ENCODE measurements at regions not wholly inside any gene's neighbourhood (a gene's known extent, or its start where the extent isn't known, plus 50 kb on each side); places are given as distances from the start of the nearest gene placed in this dataset.
"Not testable (repeated sequence)": the region's sequence is repeated elsewhere in the genome, so short reads cannot be mapped to it uniquely, and the experiment has no call there.

DNA sequence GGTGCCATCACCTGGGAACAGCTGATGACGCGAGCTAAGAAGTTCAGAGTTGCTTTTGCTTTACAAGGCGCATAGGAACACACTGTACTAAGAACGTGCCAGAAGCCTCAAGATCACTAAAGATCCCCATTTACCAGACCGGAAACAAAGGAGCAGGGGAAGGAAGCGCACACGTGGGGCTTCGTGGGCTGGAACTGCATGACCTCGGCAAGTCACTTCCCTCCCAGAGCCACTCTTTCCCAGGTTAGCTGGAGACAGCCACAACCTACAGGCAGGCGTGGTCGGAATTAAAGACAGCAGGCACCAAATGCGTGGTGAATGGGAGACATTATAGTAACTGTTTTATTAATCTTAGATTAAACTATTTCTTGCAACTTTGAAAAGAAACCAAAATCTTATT, 154.9 kb upstream of the IQSEC1 start:
- TF ChIP-seq, protein P1, sequence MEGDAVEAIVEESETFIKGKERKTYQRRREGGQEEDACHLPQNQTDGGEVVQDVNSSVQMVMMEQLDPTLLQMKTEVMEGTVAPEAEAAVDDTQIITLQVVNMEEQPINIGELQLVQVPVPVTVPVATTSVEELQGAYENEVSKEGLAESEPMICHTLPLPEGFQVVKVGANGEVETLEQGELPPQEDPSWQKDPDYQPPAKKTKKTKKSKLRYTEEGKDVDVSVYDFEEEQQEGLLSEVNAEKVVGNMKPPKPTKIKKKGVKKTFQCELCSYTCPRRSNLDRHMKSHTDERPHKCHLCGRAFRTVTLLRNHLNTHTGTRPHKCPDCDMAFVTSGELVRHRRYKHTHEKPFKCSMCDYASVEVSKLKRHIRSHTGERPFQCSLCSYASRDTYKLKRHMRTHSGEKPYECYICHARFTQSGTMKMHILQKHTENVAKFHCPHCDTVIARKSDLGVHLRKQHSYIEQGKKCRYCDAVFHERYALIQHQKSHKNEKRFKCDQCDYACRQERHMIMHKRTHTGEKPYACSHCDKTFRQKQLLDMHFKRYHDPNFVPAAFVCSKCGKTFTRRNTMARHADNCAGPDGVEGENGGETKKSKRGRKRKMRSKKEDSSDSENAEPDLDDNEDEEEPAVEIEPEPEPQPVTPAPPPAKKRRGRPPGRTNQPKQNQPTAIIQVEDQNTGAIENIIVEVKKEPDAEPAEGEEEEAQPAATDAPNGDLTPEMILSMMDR (conservative IDR thresholded peaks at IDR 0.05) = not testable (repeated sequence)
- TF ChIP-seq ZFX (IDR thresholded peaks at IDR 0.05) = not testable (repeated sequence)
